Keratinocyte (primary cell): ENCODE measurements at regions not wholly inside any gene's neighbourhood (a gene's known extent, or its start where the extent isn't known, plus 50 kb on each side); places are given as distances from the start of the nearest gene placed in this dataset.

Experiments
- DNase-seq: peaks from one replicate; pipeline ENCODE4 v3.0.0-alpha.2; 2011; ENCODE audit warnings: low read depth, missing footprints, low spot score
- FAIRE-seq: peaks from 2 replicates; lab custom pipeline; 2011; peaks lifted over from hg19 to GRCh38; lab: Jason Lieb, UNC
- H2AFZ ChIP-seq: 2 replicates; pipeline ENCODE4 v1.6.0; 2012; ENCODE audit warnings: low read length, control low read depth, inconsistent platforms; ENCODE audit not compliant: control insufficient read depth
- H3K27ac ChIP-seq: 2 replicates; pipeline ENCODE4 v1.5.1; 2011; ENCODE audit warnings: low read length; ENCODE audit not compliant: control insufficient read depth, insufficient read depth
- H3K27me3 ChIP-seq: 3 replicates; pipeline ENCODE4 v1.6.0; 2011; ENCODE audit warnings: low read length; ENCODE audit not compliant: control insufficient read depth, insufficient read depth; ENCODE audit errors: extremely low read depth
- H3K36me3 ChIP-seq, 2 experiments: 2 replicates in 1 of 2; 3 replicates in 1 of 2; pipeline ENCODE4 v1.5.1; 2011; ENCODE audit warnings: low read length in 2 of 2, mild to moderate bottlenecking in 1 of 2; ENCODE audit not compliant: control insufficient read depth in 2 of 2, insufficient read depth in 2 of 2; ENCODE audit errors: extremely low read depth in 1 of 2
- H3K4me1 ChIP-seq: 3 replicates; pipeline ENCODE4 v1.5.1; 2011; ENCODE audit warnings: low read length; ENCODE audit not compliant: control insufficient read depth, insufficient read depth; ENCODE audit errors: extremely low read depth
- H3K4me2 ChIP-seq: 3 replicates; pipeline ENCODE4 v1.6.0; 2011; ENCODE audit warnings: low read depth, low read length; ENCODE audit not compliant: control insufficient read depth, insufficient read depth; ENCODE audit errors: extremely low read depth
- H3K4me3 ChIP-seq, 3 experiments: fragments of 200-600 bp in 1 of 3; sonication (generic) in 1 of 3; 2 replicates in 2 of 3; 3 replicates in 1 of 3; pipeline ENCODE4 v1.5.1; 2011 to 2016; ENCODE audit warnings: low read length in 3 of 3, mild to moderate bottlenecking in 3 of 3, control low read depth in 2 of 3, inconsistent platforms in 1 of 3, low read depth in 1 of 3, mixed read lengths in 1 of 3, mixed run types in 1 of 3, moderate library complexity in 1 of 3; ENCODE audit not compliant: control insufficient read depth in 2 of 3, insufficient read depth in 2 of 3; ENCODE audit errors: extremely low read depth in 1 of 3
- H3K79me2 ChIP-seq: 2 replicates; pipeline ENCODE4 v1.6.0; 2012; ENCODE audit warnings: low read length; ENCODE audit not compliant: control insufficient read depth, insufficient read depth
- H3K9ac ChIP-seq: 3 replicates; pipeline ENCODE4 v1.6.0; 2011; ENCODE audit warnings: low read length; ENCODE audit not compliant: control insufficient read depth, insufficient read depth; ENCODE audit errors: extremely low read depth
- H3K9me1 ChIP-seq: 3 replicates; pipeline ENCODE4 v1.6.0; 2011; ENCODE audit warnings: low read length; ENCODE audit not compliant: control insufficient read depth, insufficient read depth; ENCODE audit errors: extremely low read depth
- H3K9me3 ChIP-seq: 2 replicates; pipeline ENCODE4 v1.5.1; 2012; ENCODE audit warnings: low read depth, low read length; ENCODE audit not compliant: control insufficient read depth
- H4K20me1 ChIP-seq: 3 replicates; pipeline ENCODE4 v1.6.0; 2011; ENCODE audit warnings: low read length; ENCODE audit not compliant: control insufficient read depth, insufficient read depth; ENCODE audit errors: extremely low read depth
- CTCF ChIP-seq, 3 experiments: IDR thresholded peaks in 1 of 3; conservative IDR thresholded peaks in 1 of 3; optimal IDR thresholded peaks in 1 of 3; 2 replicates in 2 of 3; 3 replicates in 1 of 3; pipeline versions ENCODE3 to v1.5.1; 2011; ENCODE audit warnings: low read length in 3 of 3, mild to moderate bottlenecking in 3 of 3, moderate library complexity in 2 of 3, control low read depth in 1 of 3, inconsistent platforms in 1 of 3; ENCODE audit not compliant: insufficient read depth in 2 of 3; ENCODE audit errors: extremely low read depth in 1 of 3
- EZH2 ChIP-seq: IDR thresholded peaks from one replicate; pipeline ENCODE4 v1.6.1; 2012; ENCODE audit warnings: inconsistent platforms, mild to moderate bottlenecking, low read length, moderate library complexity
- dilution Hi-C: fragments of 300-500 bp; cut with MboI; formaldehyde crosslinking; loops from one replicate; pipeline ENCODE4 v1.7.0; 2020; ENCODE audit warnings: low sequenced_read_pairs; ENCODE audit not compliant: extremely low pct_ligation_motif_present

GRCh38 chr14:87325741-87326140 lies 667.2 kb downstream of the GALC start:
- Histone ChIP-seq H3K27me3 (no peaks in the 10 kb centered on the region), H3K4me1 (no peaks in the 10 kb centered on the region), H3K9me1 (no peaks in the 10 kb centered on the region), H3K79me2 (no peaks in the 10 kb centered on the region), H3K9ac (no peak overlapping the region), H3K4me2 (no peak overlapping the region), H3K36me3 (no peaks in the 10 kb centered on the region), H4K20me1 (no peaks in the 10 kb centered on the region), H3K27ac (no peak overlapping the region), H3K9me3 (no peaks in the 10 kb centered on the region), H3K4me3 (no peak overlapping the region), H2AFZ (no peak overlapping the region)
- DNase-seq = no peak
- FAIRE-seq = no peak
- TF ChIP-seq EZH2 (no peak), CTCF (optimal IDR thresholded peaks at IDR 0.05 in 1 of 3, IDR thresholded peaks at IDR 0.05 in 1 of 3, conservative IDR thresholded peaks at IDR 0.05 in 1 of 3; ENCODE audit: extremely low read depth in 1 of 3, insufficient read depth in 2 of 3, low read length in 3 of 3) (no peak)
- dilution Hi-C loops = no loop called here

- no peak for DNase-seq
- H3K9me3 ChIP-seq = no peaks in the 10 kb centered on the region
- dilution Hi-C loops = no loop called here
Observed at GRCh38 chr14:87323191-87323590, 669.8 kb downstream of the GALC start.

More at GRCh38 chr14:87323191-87323590, 669.8 kb downstream of the GALC start:
- H3K4me3 ChIP-seq = no peak overlapping the region
- no peak for FAIRE-seq
- no peak overlapping the region for H2AFZ ChIP-seq
- no peaks in the 10 kb centered on the region for H3K36me3 ChIP-seq
- no peak overlapping the region for H3K4me2 ChIP-seq
- no peaks in the 10 kb centered on the region for H4K20me1 ChIP-seq
- H3K27me3 ChIP-seq = no peaks in the 10 kb centered on the region
- no peaks in the 10 kb centered on the region for H3K4me1 ChIP-seq
- TF ChIP-seq EZH2 (no peak), CTCF (optimal IDR thresholded peaks at IDR 0.05 in 1 of 3, IDR thresholded peaks at IDR 0.05 in 1 of 3, conservative IDR thresholded peaks at IDR 0.05 in 1 of 3; ENCODE audit: extremely low read depth in 1 of 3, insufficient read depth in 2 of 3, low read length in 3 of 3) (no peak)
- H3K27ac ChIP-seq = no peak overlapping the region
- no peaks in the 10 kb centered on the region for H3K9me1 ChIP-seq
- H3K9ac ChIP-seq = no peak overlapping the region
- H3K79me2 ChIP-seq = no peaks in the 10 kb centered on the region
